ENCODE measurements at regions not wholly inside any gene's neighbourhood (a gene's known extent, or its start where the extent isn't known, plus 50 kb on each side); places are given as distances from the start of the nearest gene placed in this dataset.

DNA sequence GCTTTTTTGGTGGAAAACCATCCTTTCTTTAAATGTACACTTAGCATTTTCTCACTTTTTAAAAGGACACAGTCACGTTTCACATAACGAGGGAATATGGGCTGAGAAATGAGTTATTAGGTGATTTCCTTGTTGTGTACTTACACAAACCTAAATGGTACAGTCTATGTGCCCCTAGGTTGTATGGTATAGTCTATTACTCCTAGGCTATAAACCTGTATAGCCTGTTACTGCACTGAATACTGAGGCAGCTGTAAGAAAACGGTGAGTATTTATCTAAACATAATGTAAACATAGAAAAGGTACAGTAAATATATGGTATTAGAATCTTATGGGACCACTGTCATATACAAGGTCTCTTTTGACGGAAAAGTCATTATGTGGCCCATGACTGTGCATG lies 913.5 kb upstream of the GHITM start:
- ATAC-seq (no peak), DNase-seq (ENCODE audit: low read depth in 1 of 2, low spot score in 1 of 2) (no peak), FAIRE-seq (no peak)
- ChIA-PET POLR2A (no interaction called here), CTCF (no interaction called here)
- H3K4me1 ChIP-seq, result no peaks in the 10 kb centered on the region
- no peak overlapping the region for H3K4me2 ChIP-seq
- no peak for TF ChIP-seq HOXA7 (CRISPR knock-in tag; IDR thresholded peaks at IDR 0.05)
- no peak for TF ChIP-seq BHLHE40 (IDR thresholded peaks at IDR 0.05; ENCODE audit: low read depth, low read length)
- TF ChIP-seq, protein P1, sequence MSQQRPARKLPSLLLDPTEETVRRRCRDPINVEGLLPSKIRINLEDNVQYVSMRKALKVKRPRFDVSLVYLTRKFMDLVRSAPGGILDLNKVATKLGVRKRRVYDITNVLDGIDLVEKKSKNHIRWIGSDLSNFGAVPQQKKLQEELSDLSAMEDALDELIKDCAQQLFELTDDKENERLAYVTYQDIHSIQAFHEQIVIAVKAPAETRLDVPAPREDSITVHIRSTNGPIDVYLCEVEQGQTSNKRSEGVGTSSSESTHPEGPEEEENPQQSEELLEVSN (IDR thresholded peaks at IDR 0.05; ENCODE audit: borderline replicate concordance, low read depth), result no peak
- TF ChIP-seq, protein P2, sequence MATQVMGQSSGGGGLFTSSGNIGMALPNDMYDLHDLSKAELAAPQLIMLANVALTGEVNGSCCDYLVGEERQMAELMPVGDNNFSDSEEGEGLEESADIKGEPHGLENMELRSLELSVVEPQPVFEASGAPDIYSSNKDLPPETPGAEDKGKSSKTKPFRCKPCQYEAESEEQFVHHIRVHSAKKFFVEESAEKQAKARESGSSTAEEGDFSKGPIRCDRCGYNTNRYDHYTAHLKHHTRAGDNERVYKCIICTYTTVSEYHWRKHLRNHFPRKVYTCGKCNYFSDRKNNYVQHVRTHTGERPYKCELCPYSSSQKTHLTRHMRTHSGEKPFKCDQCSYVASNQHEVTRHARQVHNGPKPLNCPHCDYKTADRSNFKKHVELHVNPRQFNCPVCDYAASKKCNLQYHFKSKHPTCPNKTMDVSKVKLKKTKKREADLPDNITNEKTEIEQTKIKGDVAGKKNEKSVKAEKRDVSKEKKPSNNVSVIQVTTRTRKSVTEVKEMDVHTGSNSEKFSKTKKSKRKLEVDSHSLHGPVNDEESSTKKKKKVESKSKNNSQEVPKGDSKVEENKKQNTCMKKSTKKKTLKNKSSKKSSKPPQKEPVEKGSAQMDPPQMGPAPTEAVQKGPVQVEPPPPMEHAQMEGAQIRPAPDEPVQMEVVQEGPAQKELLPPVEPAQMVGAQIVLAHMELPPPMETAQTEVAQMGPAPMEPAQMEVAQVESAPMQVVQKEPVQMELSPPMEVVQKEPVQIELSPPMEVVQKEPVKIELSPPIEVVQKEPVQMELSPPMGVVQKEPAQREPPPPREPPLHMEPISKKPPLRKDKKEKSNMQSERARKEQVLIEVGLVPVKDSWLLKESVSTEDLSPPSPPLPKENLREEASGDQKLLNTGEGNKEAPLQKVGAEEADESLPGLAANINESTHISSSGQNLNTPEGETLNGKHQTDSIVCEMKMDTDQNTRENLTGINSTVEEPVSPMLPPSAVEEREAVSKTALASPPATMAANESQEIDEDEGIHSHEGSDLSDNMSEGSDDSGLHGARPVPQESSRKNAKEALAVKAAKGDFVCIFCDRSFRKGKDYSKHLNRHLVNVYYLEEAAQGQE (IDR thresholded peaks at IDR 0.05), result no peak
- TF ChIP-seq CHD4 (IDR thresholded peaks at IDR 0.05; ENCODE audit: borderline replicate concordance), result no peak
- no peak for TF ChIP-seq HEYL (CRISPR knock-in tag; IDR thresholded peaks at IDR 0.05)
- no peak for TF ChIP-seq GATA3 (IDR thresholded peaks at IDR 0.05; ENCODE audit: borderline replicate concordance)
- TF ChIP-seq KDM5A (IDR thresholded peaks at IDR 0.05), result no peak
- TF ChIP-seq HOXB5 (CRISPR knock-in tag; IDR thresholded peaks at IDR 0.05), result no peak
- TF ChIP-seq TFCP2L1 (CRISPR knock-in tag; IDR thresholded peaks at IDR 0.05), result no peak
- TF ChIP-seq FOSL2 (IDR thresholded peaks at IDR 0.05), result no peak
- no peak for TF ChIP-seq FOSL2 (CRISPR knock-in tag; IDR thresholded peaks at IDR 0.05)
- no peak for TF ChIP-seq MAFK (IDR thresholded peaks at IDR 0.05; ENCODE audit: partially characterized antibody)
- no peak for TF ChIP-seq NR3C1 (IDR thresholded peaks at IDR 0.05)
- TF ChIP-seq, protein P3, sequence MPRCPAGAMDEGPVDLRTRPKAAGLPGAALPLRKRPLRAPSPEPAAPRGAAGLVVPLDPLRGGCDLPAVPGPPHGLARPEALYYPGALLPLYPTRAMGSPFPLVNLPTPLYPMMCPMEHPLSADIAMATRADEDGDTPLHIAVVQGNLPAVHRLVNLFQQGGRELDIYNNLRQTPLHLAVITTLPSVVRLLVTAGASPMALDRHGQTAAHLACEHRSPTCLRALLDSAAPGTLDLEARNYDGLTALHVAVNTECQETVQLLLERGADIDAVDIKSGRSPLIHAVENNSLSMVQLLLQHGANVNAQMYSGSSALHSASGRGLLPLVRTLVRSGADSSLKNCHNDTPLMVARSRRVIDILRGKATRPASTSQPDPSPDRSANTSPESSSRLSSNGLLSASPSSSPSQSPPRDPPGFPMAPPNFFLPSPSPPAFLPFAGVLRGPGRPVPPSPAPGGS (IDR thresholded peaks at IDR 0.05), result no peak
- TF ChIP-seq ZFP36 (IDR thresholded peaks at IDR 0.05; ENCODE audit: borderline replicate concordance, partially characterized antibody), result no peak
- no peak for TF ChIP-seq RNF2 (IDR thresholded peaks at IDR 0.05; ENCODE audit: borderline replicate concordance, low read depth)
- TF ChIP-seq EHMT2 (IDR thresholded peaks at IDR 0.05; ENCODE audit: low read depth), result no peak
- TF ChIP-seq, protein P4, sequence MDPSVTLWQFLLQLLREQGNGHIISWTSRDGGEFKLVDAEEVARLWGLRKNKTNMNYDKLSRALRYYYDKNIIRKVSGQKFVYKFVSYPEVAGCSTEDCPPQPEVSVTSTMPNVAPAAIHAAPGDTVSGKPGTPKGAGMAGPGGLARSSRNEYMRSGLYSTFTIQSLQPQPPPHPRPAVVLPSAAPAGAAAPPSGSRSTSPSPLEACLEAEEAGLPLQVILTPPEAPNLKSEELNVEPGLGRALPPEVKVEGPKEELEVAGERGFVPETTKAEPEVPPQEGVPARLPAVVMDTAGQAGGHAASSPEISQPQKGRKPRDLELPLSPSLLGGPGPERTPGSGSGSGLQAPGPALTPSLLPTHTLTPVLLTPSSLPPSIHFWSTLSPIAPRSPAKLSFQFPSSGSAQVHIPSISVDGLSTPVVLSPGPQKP (IDR thresholded peaks at IDR 0.05; ENCODE audit: low read depth, low read length), result no peak
- TF ChIP-seq RARB (CRISPR knock-in tag; IDR thresholded peaks at IDR 0.05), result no peak
- no peak overlapping the region for H3K4me3 ChIP-seq
- no peak overlapping the region for H3K27ac ChIP-seq
- 2% methylated on average over 4 of the region's 4 CpGs for WGBS (ENCODE audit: missing lambda C conversion rate)
- no peaks in the 10 kb centered on the region for H3K9me3 ChIP-seq

DNA sequence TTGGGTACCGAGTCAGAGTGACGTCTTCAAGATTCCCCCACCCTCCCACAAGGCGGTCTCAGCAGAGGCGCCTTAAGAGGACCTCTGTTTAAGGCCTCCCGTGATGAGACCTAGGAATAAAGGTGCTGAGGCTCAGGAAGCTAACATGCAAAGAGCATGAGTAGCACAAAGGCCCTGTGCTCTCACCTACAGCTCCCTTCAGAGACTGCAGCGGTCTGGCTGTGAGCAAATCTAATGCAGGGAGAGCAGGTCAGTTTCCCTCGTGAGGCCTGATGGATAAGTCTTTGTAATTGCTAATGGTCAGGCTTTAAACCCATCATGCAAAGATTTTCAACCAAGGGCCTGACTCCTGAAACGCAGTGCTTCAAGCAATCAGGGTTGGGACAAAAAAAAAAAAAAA lies 909.3 kb upstream of the GHITM start:
- ChIA-PET CTCF (no interaction called here), POLR2A (no interaction called here)
- no peak for ATAC-seq
- no peak overlapping the region for H3K4me3 ChIP-seq
- H3K27ac ChIP-seq, result no peak overlapping the region
- no peaks in the 10 kb centered on the region for H3K4me1 ChIP-seq
- 12% methylated on average over 8 of the region's 8 CpGs for WGBS (ENCODE audit: missing lambda C conversion rate)
- no peak for DNase-seq (ENCODE audit: low read depth in 1 of 2, low spot score in 1 of 2)
- FAIRE-seq, result no peak
- H3K9me3 ChIP-seq, result no peaks in the 10 kb centered on the region
- no peak overlapping the region for H3K4me2 ChIP-seq
- TF ChIP-seq RNF2 (IDR thresholded peaks at IDR 0.05; ENCODE audit: borderline replicate concordance, low read depth) (no peak), ESRRA (IDR thresholded peaks at IDR 0.05; ENCODE audit: borderline replicate concordance, low read length) (no peak), RFX5 (IDR thresholded peaks at IDR 0.05) (no peak), FOSL2 (IDR thresholded peaks at IDR 0.05) (no peak), FOSL2 (CRISPR knock-in tag; IDR thresholded peaks at IDR 0.05) (no peak), TFCP2L1 (CRISPR knock-in tag; IDR thresholded peaks at IDR 0.05) (no peak), GATA3 (IDR thresholded peaks at IDR 0.05; ENCODE audit: borderline replicate concordance) (no peak), HOXA7 (CRISPR knock-in tag; IDR thresholded peaks at IDR 0.05) (no peak), CHD4 (IDR thresholded peaks at IDR 0.05; ENCODE audit: borderline replicate concordance) (no peak), JUNB (IDR thresholded peaks at IDR 0.05) (no peak), CBX2 (IDR thresholded peaks at IDR 0.05; ENCODE audit: borderline replicate concordance, low read depth) (no peak), MAFK (IDR thresholded peaks at IDR 0.05; ENCODE audit: partially characterized antibody) (no peak), RAD21 (conservative IDR thresholded peaks at IDR 0.05 in 1 of 2, IDR thresholded peaks at IDR 0.05 in 1 of 2) (no peak)
- TF ChIP-seq, protein P5, sequence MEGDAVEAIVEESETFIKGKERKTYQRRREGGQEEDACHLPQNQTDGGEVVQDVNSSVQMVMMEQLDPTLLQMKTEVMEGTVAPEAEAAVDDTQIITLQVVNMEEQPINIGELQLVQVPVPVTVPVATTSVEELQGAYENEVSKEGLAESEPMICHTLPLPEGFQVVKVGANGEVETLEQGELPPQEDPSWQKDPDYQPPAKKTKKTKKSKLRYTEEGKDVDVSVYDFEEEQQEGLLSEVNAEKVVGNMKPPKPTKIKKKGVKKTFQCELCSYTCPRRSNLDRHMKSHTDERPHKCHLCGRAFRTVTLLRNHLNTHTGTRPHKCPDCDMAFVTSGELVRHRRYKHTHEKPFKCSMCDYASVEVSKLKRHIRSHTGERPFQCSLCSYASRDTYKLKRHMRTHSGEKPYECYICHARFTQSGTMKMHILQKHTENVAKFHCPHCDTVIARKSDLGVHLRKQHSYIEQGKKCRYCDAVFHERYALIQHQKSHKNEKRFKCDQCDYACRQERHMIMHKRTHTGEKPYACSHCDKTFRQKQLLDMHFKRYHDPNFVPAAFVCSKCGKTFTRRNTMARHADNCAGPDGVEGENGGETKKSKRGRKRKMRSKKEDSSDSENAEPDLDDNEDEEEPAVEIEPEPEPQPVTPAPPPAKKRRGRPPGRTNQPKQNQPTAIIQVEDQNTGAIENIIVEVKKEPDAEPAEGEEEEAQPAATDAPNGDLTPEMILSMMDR (IDR thresholded peaks at IDR 0.05), result no peak
- TF ChIP-seq, protein P6, sequence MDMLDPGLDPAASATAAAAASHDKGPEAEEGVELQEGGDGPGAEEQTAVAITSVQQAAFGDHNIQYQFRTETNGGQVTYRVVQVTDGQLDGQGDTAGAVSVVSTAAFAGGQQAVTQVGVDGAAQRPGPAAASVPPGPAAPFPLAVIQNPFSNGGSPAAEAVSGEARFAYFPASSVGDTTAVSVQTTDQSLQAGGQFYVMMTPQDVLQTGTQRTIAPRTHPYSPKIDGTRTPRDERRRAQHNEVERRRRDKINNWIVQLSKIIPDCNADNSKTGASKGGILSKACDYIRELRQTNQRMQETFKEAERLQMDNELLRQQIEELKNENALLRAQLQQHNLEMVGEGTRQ (IDR thresholded peaks at IDR 0.05), result no peak
- TF ChIP-seq, protein P7, sequence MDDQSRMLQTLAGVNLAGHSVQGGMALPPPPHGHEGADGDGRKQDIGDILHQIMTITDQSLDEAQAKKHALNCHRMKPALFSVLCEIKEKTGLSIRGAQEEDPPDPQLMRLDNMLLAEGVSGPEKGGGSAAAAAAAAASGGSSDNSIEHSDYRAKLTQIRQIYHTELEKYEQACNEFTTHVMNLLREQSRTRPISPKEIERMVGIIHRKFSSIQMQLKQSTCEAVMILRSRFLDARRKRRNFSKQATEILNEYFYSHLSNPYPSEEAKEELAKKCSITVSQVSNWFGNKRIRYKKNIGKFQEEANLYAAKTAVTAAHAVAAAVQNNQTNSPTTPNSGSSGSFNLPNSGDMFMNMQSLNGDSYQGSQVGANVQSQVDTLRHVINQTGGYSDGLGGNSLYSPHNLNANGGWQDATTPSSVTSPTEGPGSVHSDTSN (IDR thresholded peaks at IDR 0.05), result no peak

Data from A549 (cell line).